Lower leg skin (tissue), 3 donors: ENCODE measurements at regions not wholly inside any gene's neighbourhood (a gene's known extent, or its start where the extent isn't known, plus 50 kb on each side); places are given as distances from the start of the nearest gene placed in this dataset.

Experiments used
- CTCF ChIP-seq, 3 donors: fragments of 450-650 bp; IDR thresholded peaks; one replicate each; pipeline ENCODE4 v1.5.1; 2016; ENCODE audit warnings: antibody characterized with exemption in 3 of 3, mild to moderate bottlenecking in 3 of 3, moderate library complexity in 2 of 3
- POLR2A ChIP-seq, 2 donors: fragments of 450-650 bp; IDR thresholded peaks; one replicate each; pipeline ENCODE4 v1.6.1; 2016 to 2017; ENCODE audit warnings: antibody characterized with exemption in 2 of 2, mild to moderate bottlenecking in 1 of 2, moderate library complexity in 1 of 2

DNA sequence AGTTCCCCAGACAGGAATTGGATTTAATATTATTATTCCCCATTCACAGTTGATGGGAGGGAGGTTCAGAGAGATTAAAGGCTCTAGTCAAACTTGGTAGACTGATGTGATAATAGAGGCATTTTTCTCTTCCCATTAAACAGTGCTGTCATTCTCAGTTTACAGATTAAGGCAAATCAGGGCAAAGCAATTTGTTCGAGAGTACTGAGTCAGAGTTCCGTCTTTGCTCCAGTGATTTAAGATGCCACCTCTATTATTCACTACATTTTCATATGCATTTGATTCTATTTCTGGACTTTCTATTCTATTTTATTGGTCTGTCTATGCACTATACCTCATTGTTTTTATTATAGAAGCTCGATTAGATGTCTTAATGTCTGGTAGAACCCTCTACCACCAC, 201.0 kb upstream of the RAI14 start:
- TF ChIP-seq CTCF (IDR thresholded peaks at IDR 0.05) (no peak), POLR2A (IDR thresholded peaks at IDR 0.05) (no peak)
